Activated naive CD4-positive, alpha-beta T cell treated with anti-CD3 and anti-CD28 coated beads, Interleukin-2, amount 10 ng/mL, durations not matched to agents 7 days and 5 days (primary cell): ENCODE measurements at regions not wholly inside any gene's neighbourhood (a gene's known extent, or its start where the extent isn't known, plus 50 kb on each side); places are given as distances from the start of the nearest gene placed in this dataset.
"Not testable (repeated sequence)": the region's sequence is repeated elsewhere in the genome, so short reads cannot be mapped to it uniquely, and the experiment has no call there.

Experiments
- CTCF ChIA-PET: fragments of 350-600 bp; sonication (Branson Sonifier 250); formaldehyde crosslinking; loops from one replicate; lab custom pipeline; 2021; ENCODE audit warnings: antibody characterized with exemption; lab: Charles Lee
- DNase-seq: peaks from one replicate; pipeline ENCODE4 v3.0.0-alpha.2; 2020
- H3K27ac Mint-ChIP-seq: one replicate; pipeline ENCODE4 v1.8.0; 2021; ENCODE audit warnings: mild to moderate bottlenecking, moderate library complexity, mixed read lengths
- H3K27me3 Mint-ChIP-seq: one replicate; pipeline ENCODE4 v1.8.0; 2021; ENCODE audit warnings: mild to moderate bottlenecking, mixed read lengths
- H3K36me3 Mint-ChIP-seq: one replicate; pipeline ENCODE4 v1.8.0; 2021; ENCODE audit warnings: mixed read lengths
- H3K4me1 Mint-ChIP-seq: one replicate; pipeline ENCODE4 v1.8.0; 2021; ENCODE audit warnings: mixed read lengths
- H3K4me3 Mint-ChIP-seq: one replicate; pipeline ENCODE4 v1.8.0; 2021; ENCODE audit warnings: mild to moderate bottlenecking, moderate library complexity, mixed read lengths
- H3K9me3 Mint-ChIP-seq: one replicate; pipeline ENCODE4 v1.8.0; 2021; ENCODE audit warnings: mixed read lengths

GRCh38 chr4:108432418-108432817, 188.0 kb upstream of the RPL34 start:
- CTCF ChIA-PET, result interaction anchor here (1.4 to 1.9 kb wide), 2 partner anchors 77 to 413 kb away, joined by 4 read pairs; no protein-coding TSS in a partner anchor
- Mint-ChIP-seq H3K4me1 (peaks cover 67% of the 10 kb centered on the region), H3K27me3 (no peaks in the 10 kb centered on the region), H3K36me3 (peaks cover 10% of the 10 kb centered on the region), H3K4me3 (peak overlapping the region; percentile 18), H3K27ac (peak overlapping the region; percentile 91), H3K9me3 (peaks cover 9% of the 10 kb centered on the region)
- peak; percentile 28 for DNase-seq

- Mint-ChIP-seq H3K9me3 (peaks cover 7% of the 10 kb centered on the region), H3K4me3 (peak overlapping the region; percentile 11), H3K36me3 (peaks cover 8% of the 10 kb centered on the region), H3K4me1 (peaks cover 69% of the 10 kb centered on the region), H3K27me3 (no peaks in the 10 kb centered on the region), H3K27ac (peak overlapping the region; percentile 91)
- CTCF ChIA-PET, result interaction anchor here (0.7 to 1.9 kb wide), 4 partner anchors 11 to 413 kb away, joined by 3 to 4 read pairs (median 4); no protein-coding TSS in a partner anchor
- no peak for DNase-seq
These were observed 188.4 kb upstream of the RPL34 start for GRCh38 chr4:108431986-108432385.

- no peak overlapping the region for H3K27ac Mint-ChIP-seq
- CTCF ChIA-PET, result interaction anchor here (1.2 to 1.9 kb wide), 3 partner anchors 37 to 412 kb away, joined by 3 to 4 read pairs (median 4); no protein-coding TSS in a partner anchor
- peaks cover 7% of the 10 kb centered on the region for H3K9me3 Mint-ChIP-seq
- H3K27me3 Mint-ChIP-seq, result no peaks in the 10 kb centered on the region
- peaks cover 8% of the 10 kb centered on the region for H3K36me3 Mint-ChIP-seq
- H3K4me3 Mint-ChIP-seq, result no peak overlapping the region
- H3K4me1 Mint-ChIP-seq, result peaks cover 78% of the 10 kb centered on the region
- DNase-seq, result no peak
These were observed 189.5 kb upstream of the RPL34 start for GRCh38 chr4:108430921-108431320.

GRCh38 chr4:108429662-108430061, 190.7 kb upstream of the RPL34 start:
- CTCF ChIA-PET, result no interaction called here
- no peak for DNase-seq
- Mint-ChIP-seq H3K36me3 (peaks cover 8% of the 10 kb centered on the region), H3K4me3 (no peak overlapping the region), H3K4me1 (peaks cover 77% of the 10 kb centered on the region), H3K27ac (no peak overlapping the region), H3K9me3 (peaks cover 7% of the 10 kb centered on the region), H3K27me3 (no peaks in the 10 kb centered on the region)

- Mint-ChIP-seq H3K36me3 (peaks cover 12% of the 10 kb centered on the region), H3K27me3 (no peaks in the 10 kb centered on the region), H3K4me3 (no peak overlapping the region), H3K9me3 (peaks cover 8% of the 10 kb centered on the region), H3K4me1 (peaks cover 71% of the 10 kb centered on the region), H3K27ac (no peak overlapping the region)
- CTCF ChIA-PET, result no interaction called here
- no peak for DNase-seq
These were observed 191.5 kb upstream of the RPL34 start for GRCh38 chr4:108428923-108429322.

- H3K4me1 Mint-ChIP-seq, result peaks cover 62% of the 10 kb centered on the region
- H3K27me3 Mint-ChIP-seq, result no peaks in the 10 kb centered on the region
- H3K27ac Mint-ChIP-seq, result peak overlapping the region; percentile 0
- peaks cover 11% of the 10 kb centered on the region for H3K9me3 Mint-ChIP-seq
- H3K36me3 Mint-ChIP-seq, result peaks cover 15% of the 10 kb centered on the region
- DNase-seq, result no peak
- no peak overlapping the region for H3K4me3 Mint-ChIP-seq
- CTCF ChIA-PET, result no interaction called here
These were observed 192.4 kb upstream of the RPL34 start for GRCh38 chr4:108427946-108428485.

GRCh38 chr4:108426493-108426892, 193.9 kb upstream of the RPL34 start:
- Mint-ChIP-seq H3K9me3 (peaks cover 18% of the 10 kb centered on the region), H3K27me3 (no peaks in the 10 kb centered on the region), H3K27ac (no peak overlapping the region), H3K4me3 (no peak overlapping the region), H3K36me3 (peaks cover 15% of the 10 kb centered on the region), H3K4me1 (peaks cover 46% of the 10 kb centered on the region)
- CTCF ChIA-PET, result no interaction called here
- no peak for DNase-seq

GRCh38 chr4:108425988-108426387, 194.4 kb upstream of the RPL34 start:
- no peak for DNase-seq
- CTCF ChIA-PET, result no interaction called here
- H3K27me3 Mint-ChIP-seq, result no peaks in the 10 kb centered on the region
- no peak overlapping the region for H3K27ac Mint-ChIP-seq
- peaks cover 15% of the 10 kb centered on the region for H3K36me3 Mint-ChIP-seq
- H3K9me3 Mint-ChIP-seq, result peaks cover 14% of the 10 kb centered on the region
- H3K4me3 Mint-ChIP-seq, result no peak overlapping the region
- peaks cover 41% of the 10 kb centered on the region for H3K4me1 Mint-ChIP-seq

- no peak for DNase-seq
- CTCF ChIA-PET, result no interaction called here
- H3K36me3 Mint-ChIP-seq, result no peaks in the 10 kb centered on the region
- H3K9me3 Mint-ChIP-seq, result peaks cover 7% of the 10 kb centered on the region
- H3K27me3 Mint-ChIP-seq, result peaks cover 3% of the 10 kb centered on the region
- peaks cover 12% of the 10 kb centered on the region for H3K4me1 Mint-ChIP-seq
- H3K4me3 Mint-ChIP-seq, result no peak overlapping the region
- no peak overlapping the region for H3K27ac Mint-ChIP-seq
These were observed 202.5 kb upstream of the RPL34 start for GRCh38 chr4:108417923-108418322.

GRCh38 chr4:108416831-108417230, 203.5 kb upstream of the RPL34 start:
- CTCF ChIA-PET, result no interaction called here
- Mint-ChIP-seq H3K36me3 (no peaks in the 10 kb centered on the region), H3K9me3 (peaks cover under 1% of the 10 kb centered on the region), H3K27ac (no peak overlapping the region), H3K27me3 (peaks cover 9% of the 10 kb centered on the region), H3K4me1 (peaks cover 12% of the 10 kb centered on the region), H3K4me3 (no peak overlapping the region)
- no peak for DNase-seq

- H3K27ac Mint-ChIP-seq, result no peak overlapping the region
- no peak for DNase-seq
- no peak overlapping the region for H3K4me3 Mint-ChIP-seq
- H3K27me3 Mint-ChIP-seq, result peaks cover 11% of the 10 kb centered on the region
- CTCF ChIA-PET, result no interaction called here
- peaks cover 11% of the 10 kb centered on the region for H3K4me1 Mint-ChIP-seq
- no peaks in the 10 kb centered on the region for H3K9me3 Mint-ChIP-seq
- no peaks in the 10 kb centered on the region for H3K36me3 Mint-ChIP-seq
These were observed 205.0 kb upstream of the RPL34 start for GRCh38 chr4:108415389-108415788.

- H3K4me1 Mint-ChIP-seq, result no peaks in the 10 kb centered on the region
- H3K4me3 Mint-ChIP-seq, result no peak overlapping the region
- CTCF ChIA-PET, result interaction anchor here (0.6 kb wide), 1 partner anchor 992 kb away, joined by 3 read pairs; no protein-coding TSS in a partner anchor
- peaks cover 3% of the 10 kb centered on the region for H3K36me3 Mint-ChIP-seq
- no peak for DNase-seq
- no peaks in the 10 kb centered on the region for H3K9me3 Mint-ChIP-seq
- peaks cover 11% of the 10 kb centered on the region for H3K27me3 Mint-ChIP-seq
- H3K27ac Mint-ChIP-seq, result no peak overlapping the region
These were observed 208.5 kb upstream of the RPL34 start for GRCh38 chr4:108411836-108412235.

- H3K4me1 Mint-ChIP-seq, H3K27ac Mint-ChIP-seq, H3K4me3 Mint-ChIP-seq, CTCF ChIA-PET, DNase-seq, H3K9me3 Mint-ChIP-seq, H3K27me3 Mint-ChIP-seq, H3K36me3 Mint-ChIP-seq: not testable (repeated sequence)
These were observed 210.7 kb upstream of the RPL34 start for GRCh38 chr4:108409691-108410090.

- Mint-ChIP-seq H3K4me1 (no peaks in the 10 kb centered on the region), H3K9me3 (peaks cover 9% of the 10 kb centered on the region), H3K4me3 (no peak overlapping the region), H3K36me3 (peaks cover 3% of the 10 kb centered on the region), H3K27me3 (no peaks in the 10 kb centered on the region), H3K27ac (no peak overlapping the region)
- no peak for DNase-seq
- CTCF ChIA-PET, result no interaction called here
These were observed 214.8 kb upstream of the RPL34 start for GRCh38 chr4:108405586-108405985.

- CTCF ChIA-PET, result no interaction called here
- Mint-ChIP-seq H3K27me3 (no peaks in the 10 kb centered on the region), H3K27ac (no peak overlapping the region), H3K4me3 (no peak overlapping the region), H3K4me1 (no peaks in the 10 kb centered on the region), H3K36me3 (no peaks in the 10 kb centered on the region), H3K9me3 (peaks cover 2% of the 10 kb centered on the region)
- no peak for DNase-seq
These were observed 220.1 kb upstream of the RPL34 start for GRCh38 chr4:108400309-108400708.
